H1 (cell line): ENCODE measurements at regions not wholly inside any gene's neighbourhood (a gene's known extent, or its start where the extent isn't known, plus 50 kb on each side); places are given as distances from the start of the nearest gene placed in this dataset.

ENCODE experiments used
- CTCF ChIA-PET: fragments of 300-600 bp; sonication (Branson Sonifier 250); formaldehyde crosslinking; loops from one replicate; lab custom pipeline; 2021; ENCODE audit not compliant: partially characterized antibody; lab: Charles Lee
- POLR2A ChIA-PET: fragments of 300-600 bp; sonication (Branson Sonifier 250); formaldehyde crosslinking; loops from one replicate; lab custom pipeline; 2021; ENCODE audit warnings: inconsistent platforms; ENCODE audit not compliant: partially characterized antibody; lab: Charles Lee
- DNase-seq, 2 experiments: peaks; one replicate each; pipeline versions ENCODE4 v3.0.0 to v3.0.0-alpha.2; 2010 to 2022; ENCODE audit warnings: low spot score in 2 of 2, low read depth in 1 of 2, mixed read lengths in 1 of 2
- FAIRE-seq: peaks from 2 replicates; lab custom pipeline; 2011; peaks lifted over from hg19 to GRCh38; lab: Jason Lieb, UNC
- H2AFZ ChIP-seq: 2 replicates; pipeline ENCODE4 v1.8.1; 2012; ENCODE audit warnings: low read length, inconsistent platforms
- H2AK5ac ChIP-seq: 2 replicates; pipeline ENCODE4 v1.6.1; 2013; ENCODE audit warnings: low read depth, low read length
- H2BK120ac ChIP-seq: replicated peaks from 2 replicates; pipeline ENCODE3; 2013; ENCODE audit warnings: low read depth, low read length, inconsistent platforms
- H2BK12ac ChIP-seq: 2 replicates; pipeline ENCODE4 v1.6.1; 2013; ENCODE audit warnings: low read depth, low read length
- H2BK15ac ChIP-seq: 2 replicates; pipeline ENCODE4 v1.6.1; 2013; ENCODE audit warnings: low read length
- H2BK20ac ChIP-seq: 2 replicates; pipeline ENCODE4 v1.6.1; 2013; ENCODE audit warnings: low read length
- H2BK5ac ChIP-seq: 2 replicates; pipeline ENCODE4 v1.6.1; 2013; ENCODE audit warnings: low read depth, low read length
- H3K14ac ChIP-seq: 2 replicates; pipeline ENCODE4 v1.6.1; 2013; ENCODE audit warnings: inconsistent platforms; ENCODE audit not compliant: insufficient read length
- H3K18ac ChIP-seq: 2 replicates; pipeline ENCODE4 v1.6.1; 2013; ENCODE audit warnings: low read length; ENCODE audit errors: extremely low read depth
- H3K23ac ChIP-seq: 2 replicates; pipeline ENCODE4 v1.6.1; 2013; ENCODE audit warnings: inconsistent platforms; ENCODE audit not compliant: insufficient read length
- H3K23me2 ChIP-seq: 2 replicates; pipeline ENCODE4 v1.6.1; 2013; ENCODE audit warnings: low read depth, low read length
- H3K27ac ChIP-seq: 2 replicates; pipeline ENCODE4 v1.6.1; 2011; ENCODE audit warnings: low read depth, low read length, inconsistent platforms
- H3K27me3 ChIP-seq, 4 experiments: replicated peaks in 1 of 4; 1 replicate in 1 of 4; 2 replicates in 3 of 4; pipeline versions ENCODE4 v1.6.1 to v1.8.1; 2011 to 2013; ENCODE audit warnings: low read length in 3 of 4, mild to moderate bottlenecking in 3 of 4, inconsistent platforms in 2 of 4, mixed read lengths in 2 of 4, moderate library complexity in 1 of 4; ENCODE audit not compliant: control insufficient read depth in 3 of 4, insufficient read depth in 3 of 4; ENCODE audit errors: extremely low read depth in 1 of 4
- H3K36me3 ChIP-seq, 4 experiments: 2 replicates each; pipeline versions ENCODE4 v1.6.1 to v1.8.1; 2011 to 2013; ENCODE audit warnings: mild to moderate bottlenecking in 4 of 4, low read length in 3 of 4, moderate library complexity in 2 of 4, control low read depth in 1 of 4, inconsistent platforms in 1 of 4; ENCODE audit not compliant: insufficient read depth in 4 of 4, control insufficient read depth in 2 of 4
- H3K4ac ChIP-seq: replicated peaks from 2 replicates; pipeline ENCODE3; 2013; ENCODE audit warnings: low read length, low read depth, mixed read lengths, inconsistent platforms; ENCODE audit not compliant: insufficient read length
- H3K4me1 ChIP-seq, 4 experiments: replicated peaks in 1 of 4; 1 replicate in 1 of 4; 2 replicates in 3 of 4; pipeline versions ENCODE4 v1.6.1 to v1.8.1; 2011 to 2013; ENCODE audit warnings: low read length in 3 of 4, inconsistent platforms in 2 of 4, mixed read lengths in 1 of 4; ENCODE audit not compliant: insufficient read depth in 4 of 4, control insufficient read depth in 3 of 4
- H3K4me2 ChIP-seq, 2 experiments: 2 replicates each; pipeline versions ENCODE4 v1.6.1 to v1.8.1; 2011 to 2013; ENCODE audit warnings: low read depth in 2 of 2, low read length in 2 of 2, control low read depth in 1 of 2, inconsistent platforms in 1 of 2, mild to moderate bottlenecking in 1 of 2; ENCODE audit not compliant: insufficient read depth in 1 of 2
- H3K4me3 ChIP-seq, 4 experiments: fragments of 200-600, 300-600 bp in 1 of 4; sonication (generic), shearing (Covaris generic), sonication (Bioruptor Twin) in 1 of 4; 2 replicates each; pipeline versions ENCODE4 v1.5.1 to v1.8.1; 2011 to 2016; ENCODE audit warnings: low read length in 4 of 4, low read depth in 3 of 4, control low read depth in 2 of 4, inconsistent platforms in 2 of 4, mild to moderate bottlenecking in 2 of 4, mixed read lengths in 1 of 4, moderate library complexity in 1 of 4; ENCODE audit not compliant: insufficient read depth in 2 of 4; ENCODE audit errors: extremely low read depth in 1 of 4
- H3K56ac ChIP-seq: replicated peaks from 2 replicates; pipeline ENCODE3; 2013; ENCODE audit warnings: low read depth, mild to moderate bottlenecking, mixed read lengths, low read length, inconsistent platforms; ENCODE audit not compliant: insufficient read length
- H3K79me1 ChIP-seq: 2 replicates; pipeline ENCODE4 v1.6.1; 2013; ENCODE audit warnings: low read depth, low read length, control low read depth
- H3K79me2 ChIP-seq, 2 experiments: 2 replicates each; pipeline versions ENCODE4 v1.6.1 to v1.8.1; 2012 to 2013; ENCODE audit warnings: low read length in 2 of 2, mild to moderate bottlenecking in 2 of 2, inconsistent platforms in 1 of 2; ENCODE audit not compliant: insufficient read depth in 2 of 2, control insufficient read depth in 1 of 2
- H3K9ac ChIP-seq, 4 experiments: replicated peaks in 1 of 4; 1 replicate in 1 of 4; 2 replicates in 3 of 4; pipeline versions ENCODE4 v1.6.1 to v1.8.1; 2011 to 2013; ENCODE audit warnings: low read depth in 3 of 4, low read length in 3 of 4, control low read depth in 2 of 4, mild to moderate bottlenecking in 2 of 4, moderate library complexity in 2 of 4, inconsistent platforms in 1 of 4; ENCODE audit errors: extremely low read depth in 1 of 4
- H3K9me3 ChIP-seq, 2 experiments: 2 replicates each; pipeline versions ENCODE4 v1.6.1 to v1.8.1; 2012 to 2013; ENCODE audit warnings: mild to moderate bottlenecking in 2 of 2, moderate library complexity in 2 of 2, control low read depth in 1 of 2, inconsistent platforms in 1 of 2, low read depth in 1 of 2, low read length in 1 of 2, mixed read lengths in 1 of 2; ENCODE audit not compliant: insufficient read depth in 2 of 2
- H4K20me1 ChIP-seq, 2 experiments: replicated peaks in 1 of 2; 2 replicates each; pipeline versions ENCODE3 to v1.8.1; 2011 to 2013; ENCODE audit warnings: inconsistent platforms in 2 of 2, low read length in 2 of 2, mild to moderate bottlenecking in 1 of 2; ENCODE audit not compliant: insufficient read depth in 2 of 2, control insufficient read depth in 1 of 2
- H4K5ac ChIP-seq: 2 replicates; pipeline ENCODE4 v1.6.1; 2013; ENCODE audit warnings: low read length, low read depth, mixed read lengths, inconsistent platforms; ENCODE audit not compliant: insufficient read length
- H4K8ac ChIP-seq: 2 replicates; pipeline ENCODE4 v1.8.0; 2013; ENCODE audit warnings: mild to moderate bottlenecking, moderate library complexity, low read length, inconsistent platforms; ENCODE audit not compliant: insufficient read depth; ENCODE audit errors: extremely low read depth
- H4K91ac ChIP-seq: replicated peaks from 2 replicates; pipeline ENCODE3; 2013; ENCODE audit warnings: low read length, mixed read lengths, inconsistent platforms; ENCODE audit not compliant: insufficient read length
- HDAC6 ChIP-seq: IDR thresholded peaks from one replicate; pipeline ENCODE4 v1.7.1; 2012; ENCODE audit warnings: low read depth, mild to moderate bottlenecking, inconsistent platforms, low read length, moderate library complexity
- RFX5 ChIP-seq: IDR thresholded peaks from 2 replicates; pipeline ENCODE4 v1.6.1; 2011; ENCODE audit warnings: low read depth, low read length, improper control_type of control experiment, borderline replicate concordance
- TAF1 ChIP-seq: IDR thresholded peaks from 2 replicates; pipeline ENCODE4 v1.6.1; 2011; ENCODE audit warnings: mild to moderate bottlenecking, low read depth, low read length
- whole genome bisulfite sequencing, 2 experiments: shearing (Covaris generic) in 1 of 2; methylation state at CpG; one replicate each; pipeline versions ENCODE4 v1.1.6 to v1.1.7; 2013 to 2015; ENCODE audit warnings: low lambda C conversion rate in 2 of 2, mixed read lengths in 2 of 2, inconsistent platforms in 1 of 2, low coverage in 1 of 2, missing lambda C conversion rate in 1 of 2; ENCODE audit not compliant: insufficient replicate concordance in 2 of 2, insufficient coverage in 1 of 2, insufficient read length in 1 of 2; ENCODE audit errors: extremely low coverage in 1 of 2, missing lambda C conversion rate in 1 of 2; 5-methylcytosine and 5-hydroxymethylcytosine counted together

GRCh38 chr12:12010277-12011039 is 60.3 kb upstream of the BCL2L14 start:
- H4K5ac ChIP-seq: no peak overlapping the region
- H3K27me3 ChIP-seq: no peaks in the 10 kb centered on the region
- no peak overlapping the region for H3K4me3 ChIP-seq
- CTCF ChIA-PET: interaction anchor here (0.6 to 4.6 kb wide), 20 partner anchors 8 to 511 kb away, joined by 3 to 39 read pairs (median 4); no protein-coding TSS in a partner anchor
- peak overlapping the region; percentile 50 for H2BK120ac ChIP-seq
- H3K4me1 ChIP-seq: peaks cover 14 to 22% (median 19%) of the 10 kb centered on the region in 4 experiments
- no peak overlapping the region for H2AK5ac ChIP-seq
- H3K79me2 ChIP-seq: no peaks in the 10 kb centered on the region
- peak overlapping the region; percentile 81; the same call in 1 of the 2 replicates for H2BK5ac ChIP-seq
- no peaks in the 10 kb centered on the region for H3K9me3 ChIP-seq
- no peaks in the 10 kb centered on the region for H4K20me1 ChIP-seq
- H3K23ac ChIP-seq: no peak overlapping the region
- H3K27ac ChIP-seq: no peak overlapping the region
- peak overlapping the region; percentile 77; the same call in 1 of the 2 replicates for H2BK12ac ChIP-seq
- peak overlapping the region; percentile 4 for H3K4ac ChIP-seq
- POLR2A ChIA-PET: interaction anchor here (0.7 to 1.6 kb wide), 5 partner anchors 7 to 402 kb away, joined by 3 to 4 read pairs (median 3); no protein-coding TSS in a partner anchor
- H4K8ac ChIP-seq: no peak overlapping the region
- H3K56ac ChIP-seq: no peak overlapping the region
- peak overlapping the region; percentile 89; the same call in 1 of the 2 replicates for H2BK20ac ChIP-seq
- H2BK15ac ChIP-seq: peak overlapping the region; percentile 6; the same call in 1 of the 2 replicates
- no peak for TF ChIP-seq HDAC6
- TF ChIP-seq TAF1: no peak
- no peak for TF ChIP-seq RFX5
- no peaks in the 10 kb centered on the region for H3K79me1 ChIP-seq
- peak overlapping the region; percentile 19 for H3K18ac ChIP-seq
- H2AFZ ChIP-seq: no peak overlapping the region
- FAIRE-seq (no peak), DNase-seq (no peak)
- H3K4me2 ChIP-seq: no peak overlapping the region
- H3K23me2 ChIP-seq: peaks cover 3% of the 10 kb centered on the region; the same call in 1 of the 2 replicates
- WGBS, 2 experiments: 82% methylated on average over 18 of the region's 18 CpGs; no CpG with 5 or more reads in 1 of the 2 experiments
- H3K14ac ChIP-seq: no peak overlapping the region
- peak overlapping the region; percentile 63 for H4K91ac ChIP-seq
- no peaks in the 10 kb centered on the region for H3K36me3 ChIP-seq
- no peak overlapping the region for H3K9ac ChIP-seq
